ENCODE measurements at regions not wholly inside any gene's neighbourhood (a gene's known extent, or its start where the extent isn't known, plus 50 kb on each side); places are given as distances from the start of the nearest gene placed in this dataset.

DNA sequence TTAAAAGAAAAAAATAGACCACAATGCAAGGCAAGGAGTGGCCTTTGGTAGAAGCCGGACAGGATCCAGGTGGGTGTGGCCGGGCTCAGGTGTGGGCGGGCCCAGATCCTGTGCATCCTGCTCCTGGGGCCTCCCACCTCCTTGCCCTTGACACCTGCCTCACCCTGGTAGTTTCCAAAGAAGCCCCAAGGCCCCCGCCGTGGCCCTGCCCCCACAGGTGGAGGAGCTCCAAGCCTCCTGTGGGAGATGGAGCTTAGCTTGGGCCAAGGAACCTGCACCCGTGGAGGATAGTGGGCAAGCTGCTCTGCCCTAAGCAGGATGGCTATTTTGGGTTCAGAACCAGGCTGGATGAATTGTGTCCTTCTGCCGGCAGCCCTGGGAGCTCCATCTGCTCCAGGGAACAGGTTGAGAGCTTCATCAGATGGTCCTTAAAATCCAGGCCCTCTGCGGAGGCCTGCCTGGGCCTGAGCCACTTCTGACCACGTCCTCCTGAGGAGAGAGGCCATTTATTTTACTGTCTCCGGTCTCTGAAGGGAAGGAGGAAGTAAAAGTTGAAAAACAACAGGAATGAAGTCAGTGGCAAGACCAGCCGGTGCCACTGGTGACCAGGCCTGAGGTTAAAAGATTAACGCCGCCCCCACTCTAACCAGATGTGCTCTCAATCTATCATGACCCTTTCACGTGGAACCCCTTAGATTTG, 53.9 kb upstream of the KLF13 start:
- Histone ChIP-seq H3K4me1 (ENCODE audit: insufficient read depth, low read length, severe bottlenecking) (peaks cover 61% of the 10 kb centered on the region), H3F3A (ENCODE audit: insufficient read depth, low read length) (no peaks in the 10 kb centered on the region), H4K20me1 (ENCODE audit: insufficient read depth, low read length) (no peaks in the 10 kb centered on the region), H3K27ac (ENCODE audit: low read depth, low read length, poor library complexity, severe bottlenecking) (peak overlapping the region; percentile 100), H2AFZ (ENCODE audit: low read length) (peak overlapping the region; percentile 69; the same call in 1 of the 2 replicates), H3K79me2 (ENCODE audit: insufficient read depth, low read length) (no peaks in the 10 kb centered on the region), H3K27me3 (ENCODE audit: insufficient read depth, low read length) (no peaks in the 10 kb centered on the region), H3K9me3 (ENCODE audit: low read length) (no peaks in the 10 kb centered on the region), H3K4me2 (ENCODE audit: low read length) (peak overlapping the region; percentile 52), H3K9me2 (ENCODE audit: low read depth, low read length) (no peaks in the 10 kb centered on the region), H3K9ac (ENCODE audit: low read length) (peak overlapping the region; percentile 62; the same call in 1 of the 2 replicates), H3K4me3 (ENCODE audit: low read depth, low read length, poor library complexity, severe bottlenecking) (no peak overlapping the region), H3K36me3 (ENCODE audit: insufficient read depth, low read length) (no peaks in the 10 kb centered on the region)
- no peak for TF ChIP-seq EZH2 (IDR thresholded peaks at IDR 0.05; ENCODE audit: borderline replicate concordance, low read length)

DNA sequence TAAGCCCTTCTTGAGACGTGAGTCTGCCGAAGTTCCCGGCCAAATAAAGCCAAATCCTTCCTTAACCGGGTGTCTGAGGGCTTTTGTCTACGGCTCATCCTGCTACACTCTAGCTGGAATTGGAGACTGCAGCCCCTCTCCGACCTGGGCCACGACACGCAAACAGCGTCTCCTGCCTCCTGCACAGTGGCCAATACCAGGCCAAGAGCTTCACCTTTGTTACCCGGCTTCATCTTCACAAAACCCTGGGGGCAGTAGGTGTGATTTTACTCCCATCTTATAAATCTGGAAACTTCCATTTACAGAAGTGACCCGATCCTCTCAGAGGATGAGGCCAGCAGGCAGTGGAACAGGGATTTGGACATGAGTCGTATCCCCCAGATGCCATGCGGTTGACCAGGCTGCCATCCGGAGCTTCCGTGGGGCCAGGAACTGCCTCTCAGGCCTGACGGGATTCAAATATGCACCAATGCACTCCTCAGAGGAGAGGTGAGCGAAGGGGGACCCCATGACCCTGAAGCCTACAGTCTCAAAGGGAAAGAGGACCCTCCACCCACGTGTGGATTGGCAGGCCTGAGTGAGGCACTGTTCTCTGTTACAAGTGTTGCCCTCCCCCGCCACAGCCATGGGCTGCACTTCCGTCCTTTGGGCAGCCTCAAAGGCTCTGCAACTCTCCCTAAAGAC, 53.2 kb upstream of the KLF13 start:
- Histone ChIP-seq H3K4me2 (ENCODE audit: low read length) (peak overlapping the region; percentile 52; the same call in 1 of the 2 replicates), H3K9me3 (ENCODE audit: low read length) (no peaks in the 10 kb centered on the region), H3K4me1 (ENCODE audit: insufficient read depth, low read length, severe bottlenecking) (peaks cover 55% of the 10 kb centered on the region), H3F3A (ENCODE audit: insufficient read depth, low read length) (no peaks in the 10 kb centered on the region), H4K20me1 (ENCODE audit: insufficient read depth, low read length) (no peaks in the 10 kb centered on the region), H3K4me3 (ENCODE audit: low read depth, low read length, poor library complexity, severe bottlenecking) (no peak overlapping the region), H3K9me2 (ENCODE audit: low read depth, low read length) (no peaks in the 10 kb centered on the region), H3K36me3 (ENCODE audit: insufficient read depth, low read length) (no peaks in the 10 kb centered on the region), H2AFZ (ENCODE audit: low read length) (peak overlapping the region; percentile 69; the same call in 1 of the 2 replicates), H3K27ac (ENCODE audit: low read depth, low read length, poor library complexity, severe bottlenecking) (peak overlapping the region; percentile 100), H3K79me2 (ENCODE audit: insufficient read depth, low read length) (no peaks in the 10 kb centered on the region), H3K27me3 (ENCODE audit: insufficient read depth, low read length) (no peaks in the 10 kb centered on the region), H3K9ac (ENCODE audit: low read length) (peak overlapping the region; percentile 62; the same call in 1 of the 2 replicates)
- TF ChIP-seq, protein P1, sequence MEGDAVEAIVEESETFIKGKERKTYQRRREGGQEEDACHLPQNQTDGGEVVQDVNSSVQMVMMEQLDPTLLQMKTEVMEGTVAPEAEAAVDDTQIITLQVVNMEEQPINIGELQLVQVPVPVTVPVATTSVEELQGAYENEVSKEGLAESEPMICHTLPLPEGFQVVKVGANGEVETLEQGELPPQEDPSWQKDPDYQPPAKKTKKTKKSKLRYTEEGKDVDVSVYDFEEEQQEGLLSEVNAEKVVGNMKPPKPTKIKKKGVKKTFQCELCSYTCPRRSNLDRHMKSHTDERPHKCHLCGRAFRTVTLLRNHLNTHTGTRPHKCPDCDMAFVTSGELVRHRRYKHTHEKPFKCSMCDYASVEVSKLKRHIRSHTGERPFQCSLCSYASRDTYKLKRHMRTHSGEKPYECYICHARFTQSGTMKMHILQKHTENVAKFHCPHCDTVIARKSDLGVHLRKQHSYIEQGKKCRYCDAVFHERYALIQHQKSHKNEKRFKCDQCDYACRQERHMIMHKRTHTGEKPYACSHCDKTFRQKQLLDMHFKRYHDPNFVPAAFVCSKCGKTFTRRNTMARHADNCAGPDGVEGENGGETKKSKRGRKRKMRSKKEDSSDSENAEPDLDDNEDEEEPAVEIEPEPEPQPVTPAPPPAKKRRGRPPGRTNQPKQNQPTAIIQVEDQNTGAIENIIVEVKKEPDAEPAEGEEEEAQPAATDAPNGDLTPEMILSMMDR (IDR thresholded peaks at IDR 0.05; ENCODE audit: low read length): no peak
- no peak for TF ChIP-seq EZH2 (IDR thresholded peaks at IDR 0.05; ENCODE audit: borderline replicate concordance, low read length)

DNA sequence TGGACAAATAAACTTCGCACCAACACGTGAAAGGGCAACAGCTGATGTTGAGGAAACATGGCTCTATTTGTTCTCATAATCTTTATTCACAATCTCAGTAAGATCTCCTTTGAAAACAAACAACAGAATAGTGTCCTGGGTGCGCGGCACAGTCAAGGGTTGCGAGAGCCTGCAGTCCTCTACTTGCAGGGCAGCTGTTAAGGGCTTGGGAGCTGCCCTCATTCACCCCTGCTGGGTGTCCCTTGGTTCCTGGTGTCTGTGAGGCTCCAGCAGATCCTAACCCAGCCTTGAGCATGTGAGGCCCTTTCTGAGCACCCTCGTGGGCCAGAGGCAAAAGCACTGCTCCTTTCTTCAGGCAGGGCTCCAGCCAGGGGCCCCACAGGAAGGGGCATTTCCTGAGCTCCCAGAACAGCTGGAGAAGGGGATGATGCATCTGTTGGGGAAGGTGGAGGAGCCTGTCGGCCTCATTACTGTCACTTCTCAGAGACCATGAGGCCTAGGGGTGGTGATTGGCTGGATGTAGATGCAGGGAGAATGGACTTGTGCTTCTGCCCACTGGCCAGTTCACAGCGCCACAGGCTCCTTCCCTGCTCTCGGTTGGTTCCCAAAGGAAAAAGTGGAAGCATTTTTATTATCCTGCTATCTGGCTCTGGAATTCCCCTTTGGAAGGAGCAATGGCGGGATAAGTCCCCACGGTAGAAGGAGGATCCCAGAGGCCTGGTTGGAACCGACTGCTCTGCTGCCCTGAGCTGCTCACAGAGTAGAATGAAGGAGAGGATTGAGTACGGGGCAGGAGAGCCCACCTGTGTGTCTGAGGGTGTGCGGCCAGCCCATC, 51.9 kb upstream of the KLF13 start:
- Histone ChIP-seq H3K4me1 (ENCODE audit: insufficient read depth, low read length, severe bottlenecking) (peaks cover 51% of the 10 kb centered on the region), H3K79me2 (ENCODE audit: insufficient read depth, low read length) (no peaks in the 10 kb centered on the region), H3K9me3 (ENCODE audit: low read length) (no peaks in the 10 kb centered on the region), H3K4me2 (ENCODE audit: low read length) (no peak overlapping the region), H3K36me3 (ENCODE audit: insufficient read depth, low read length) (no peaks in the 10 kb centered on the region), H3K27me3 (ENCODE audit: insufficient read depth, low read length) (no peaks in the 10 kb centered on the region), H3K9me2 (ENCODE audit: low read depth, low read length) (no peaks in the 10 kb centered on the region), H2AFZ (ENCODE audit: low read length) (no peak overlapping the region), H3K9ac (ENCODE audit: low read length) (no peak overlapping the region), H4K20me1 (ENCODE audit: insufficient read depth, low read length) (no peaks in the 10 kb centered on the region), H3K4me3 (ENCODE audit: low read depth, low read length, poor library complexity, severe bottlenecking) (no peak overlapping the region), H3F3A (ENCODE audit: insufficient read depth, low read length) (no peaks in the 10 kb centered on the region), H3K27ac (ENCODE audit: low read depth, low read length, poor library complexity, severe bottlenecking) (no peak overlapping the region)
- TF ChIP-seq, protein P1 (IDR thresholded peaks at IDR 0.05; ENCODE audit: low read length): no peak
- no peak for TF ChIP-seq EZH2 (IDR thresholded peaks at IDR 0.05; ENCODE audit: borderline replicate concordance, low read length)

All from OCI-LY1 (cell line).